HCT116 (cell line): ENCODE measurements at regions not wholly inside any gene's neighbourhood (a gene's known extent, or its start where the extent isn't known, plus 50 kb on each side); places are given as distances from the start of the nearest gene placed in this dataset.

Experiments used
- ATAC-seq: fragments of 200-7000 bp; cut with Tn5 transposase; 2 replicates; pipeline ENCODE4 v1.9.1; 2020; ENCODE audit warnings: mild to moderate bottlenecking, moderate library complexity
- BruUV-seq: library from RNA; stranded (reverse); fragments of 400-500 nt; replicated peaks from 2 replicates; lab custom pipeline; 2021; lab: Mats Ljungman, UMichigan
- CTCF ChIA-PET: fragments of 300-600 bp; sonication (Branson Sonifier 250); formaldehyde crosslinking; loops from one replicate; lab custom pipeline; 2021; ENCODE audit warnings: antibody characterized with exemption; lab: Charles Lee
- POLR2A ChIA-PET: fragments of 300-600, 350-600 bp; sonication (Branson Sonifier 250); formaldehyde crosslinking; loops from one replicate; lab custom pipeline; 2021; ENCODE audit warnings: antibody characterized with exemption; lab: Charles Lee
- RAD21 ChIA-PET, 2 experiments: fragments of 300-600 bp; sonication (Branson Sonifier 250); formaldehyde crosslinking; loops; one replicate each; lab custom pipeline; 2023; ENCODE audit warnings: low total read pairs in 2 of 2; ENCODE audit not compliant: uncharacterized antibody in 2 of 2, unreplicated experiment in 2 of 2, low non-redundant PET in 1 of 2; lab: Charles Lee
- DNase-seq: peaks from one replicate; pipeline ENCODE4 v3.0.0-alpha.2; 2010; ENCODE audit warnings: low read depth, low spot score
- H2AFZ ChIP-seq: fragments of 200-600 bp; shearing (Covaris generic), sonication (generic); 2 replicates; pipeline ENCODE4 v1.6.1; 2017; ENCODE audit warnings: low read depth, mixed run types, mixed read lengths, antibody characterized with exemption, low read length; ENCODE audit not compliant: poor library complexity, severe bottlenecking
- H3K27ac ChIP-seq: 2 replicates; pipeline ENCODE4 v1.5.1; 2012; ENCODE audit warnings: low read depth, low read length
- H3K27me3 ChIP-seq: fragments of 200-600 bp; sonication (generic); 2 replicates; pipeline ENCODE4 v1.6.1; 2016; ENCODE audit warnings: mixed run types, low read length, mixed read lengths; ENCODE audit not compliant: insufficient read depth
- H3K36me3 ChIP-seq, 2 experiments: fragments of 200-500 bp in 1 of 2; fragments of 200-600 bp in 1 of 2; sonication (Bioruptor generic) in 1 of 2; sonication (generic) in 1 of 2; 2 replicates each; pipeline versions ENCODE4 v1.5.1 to v1.6.1; 2014 to 2016; ENCODE audit warnings: low read length in 2 of 2, inconsistent platforms in 1 of 2, mixed read lengths in 1 of 2, mixed run types in 1 of 2; ENCODE audit not compliant: insufficient read depth in 2 of 2, control insufficient read depth in 1 of 2
- H3K4me1 ChIP-seq, 2 experiments: fragments of 200-600 bp in 1 of 2; sonication (generic) in 1 of 2; 2 replicates each; pipeline versions ENCODE4 v1.5.1 to v1.6.1; 2012 to 2017; ENCODE audit warnings: low read length in 2 of 2, inconsistent platforms in 1 of 2, mild to moderate bottlenecking in 1 of 2, mixed read lengths in 1 of 2, mixed run types in 1 of 2, moderate library complexity in 1 of 2; ENCODE audit not compliant: insufficient read depth in 2 of 2, control insufficient read depth in 1 of 2
- H3K4me2 ChIP-seq: fragments of 200-600 bp; sonication (generic); 2 replicates; pipeline ENCODE4 v1.6.1; 2017; ENCODE audit warnings: mixed run types, low read length, mixed read lengths
- H3K4me3 ChIP-seq, 2 experiments: fragments of 200-600 bp in 1 of 2; sonication (generic) in 1 of 2; replicated peaks in 1 of 2; 2 replicates each; pipeline ENCODE4 v1.5.1; 2011 to 2016; ENCODE audit warnings: low read length in 2 of 2, control low read depth in 1 of 2, low read depth in 1 of 2, mild to moderate bottlenecking in 1 of 2, mixed read lengths in 1 of 2, mixed run types in 1 of 2
- H3K79me2 ChIP-seq: fragments of 200-600 bp; sonication (generic); 2 replicates; pipeline ENCODE4 v1.6.1; 2017; ENCODE audit warnings: mild to moderate bottlenecking, mixed run types, low read length, moderate library complexity, mixed read lengths; ENCODE audit not compliant: insufficient read depth
- H3K9ac ChIP-seq: fragments of 200-600 bp; sonication (generic); 2 replicates; pipeline ENCODE4 v1.6.1; 2016; ENCODE audit warnings: low read length, mixed read lengths
- H3K9me2 ChIP-seq: fragments of 200-600 bp; sonication (generic), shearing (Covaris generic); 2 replicates; pipeline ENCODE4 v1.6.1; 2017; ENCODE audit warnings: mixed run types, mild to moderate bottlenecking, moderate library complexity; ENCODE audit not compliant: insufficient read depth
- H3K9me3 ChIP-seq, 2 experiments: fragments of 200-500 bp in 1 of 2; fragments of 200-600 bp in 1 of 2; sonication (Bioruptor generic) in 1 of 2; sonication (generic) in 1 of 2; 2 replicates each; pipeline ENCODE4 v1.6.1; 2014 to 2017; ENCODE audit warnings: low read length in 2 of 2, mixed read lengths in 2 of 2, inconsistent platforms in 1 of 2, low read depth in 1 of 2, mild to moderate bottlenecking in 1 of 2, mixed run types in 1 of 2, moderate library complexity in 1 of 2; ENCODE audit not compliant: control insufficient read depth in 1 of 2, insufficient read depth in 1 of 2
- H4K20me1 ChIP-seq: fragments of 200-600 bp; sonication (generic), shearing (Covaris generic); 2 replicates; pipeline ENCODE4 v1.6.1; 2017; ENCODE audit warnings: mixed run types, mild to moderate bottlenecking, moderate library complexity; ENCODE audit not compliant: insufficient read depth
- CEBPB ChIP-seq: IDR thresholded peaks from 2 replicates; pipeline ENCODE4 v1.6.1; 2012; ENCODE audit warnings: low read depth
- EGR1 ChIP-seq: IDR thresholded peaks from 2 replicates; pipeline ENCODE4 v1.6.1; 2012; ENCODE audit warnings: low read depth
- EZH2 ChIP-seq: fragments of 200-600 bp; sonication (generic); IDR thresholded peaks from 2 replicates; pipeline ENCODE4 v1.6.1; 2017; ENCODE audit warnings: antibody characterized with exemption, mixed run types
- EZH2phosphoT487 ChIP-seq: fragments of 200-600 bp; IDR thresholded peaks from 2 replicates; pipeline ENCODE4 v1.6.1; 2018; ENCODE audit warnings: antibody characterized with exemption, borderline replicate concordance
- FOSL1 ChIP-seq: IDR thresholded peaks from 2 replicates; pipeline ENCODE4 v1.6.1; 2012; ENCODE audit warnings: low read depth
- JUND ChIP-seq: IDR thresholded peaks from 2 replicates; pipeline ENCODE4 v1.6.1; 2012
- POLR2A ChIP-seq: IDR thresholded peaks from 2 replicates; pipeline ENCODE4 v1.7.0; 2011; ENCODE audit warnings: borderline replicate concordance; ENCODE audit not compliant: insufficient read depth, insufficient read length; ENCODE audit errors: extremely low read depth
- POLR2AphosphoS5 ChIP-seq: IDR thresholded peaks from 2 replicates; pipeline ENCODE4 v1.6.1; 2011; ENCODE audit warnings: mild to moderate bottlenecking, low read depth, low read length, moderate library complexity
- RAD21 ChIP-seq: IDR thresholded peaks from 2 replicates; pipeline ENCODE4 v1.6.1; 2012; ENCODE audit warnings: low read depth, mild to moderate bottlenecking
- SIN3A ChIP-seq: IDR thresholded peaks from 2 replicates; pipeline ENCODE4 v1.6.1; 2012; ENCODE audit warnings: low read depth
- SRF ChIP-seq: IDR thresholded peaks from 2 replicates; pipeline ENCODE4 v1.6.1; 2012; ENCODE audit warnings: low read depth
- TCF7L2 ChIP-seq: IDR thresholded peaks from 2 replicates; pipeline ENCODE4 v1.7.0; 2011; ENCODE audit warnings: borderline replicate concordance, inconsistent platforms; ENCODE audit not compliant: insufficient read depth, insufficient read length; ENCODE audit errors: extremely low read depth
- YY1 ChIP-seq: IDR thresholded peaks from 2 replicates; pipeline ENCODE4 v1.6.1; 2011; ENCODE audit warnings: low read length, low read depth, moderate library complexity, mild to moderate bottlenecking; ENCODE audit not compliant: insufficient replicate concordance; ENCODE audit errors: extremely low read depth
- ZFX ChIP-seq: fragments of 450-650 bp; IDR thresholded peaks from 2 replicates; pipeline ENCODE4 v1.6.1; 2017
- ZNF274 ChIP-seq: fragments of 200-500 bp; sonication (Bioruptor generic); IDR thresholded peaks from 2 replicates; pipeline ENCODE4 v1.6.1; 2014; ENCODE audit warnings: mild to moderate bottlenecking, low read depth, low read length, inconsistent platforms
- intact Hi-C: fragments of 100-400 bp; cut with micrococcal nuclease; formaldehyde crosslinking; loops from 2 replicates; pipeline ENCODE4 v1.10.0; 2022
- TF ChIP-seq, protein P1 (sequence below), 3 experiments: fragments of 200-600 bp in 1 of 3; sonication (generic) in 1 of 3; IDR thresholded peaks in 2 of 3; conservative IDR thresholded peaks in 1 of 3; 2 replicates each; pipeline ENCODE4 v1.5.1; 2012 to 2017; ENCODE audit warnings: low read depth in 2 of 3, low read length in 2 of 3, antibody characterized with exemption in 1 of 3, borderline replicate concordance in 1 of 3, control low read depth in 1 of 3, mild to moderate bottlenecking in 1 of 3, mixed read lengths in 1 of 3, mixed run types in 1 of 3, moderate library complexity in 1 of 3; ENCODE audit not compliant: insufficient read depth in 1 of 3
- TF ChIP-seq, protein P2 (sequence below): IDR thresholded peaks from 2 replicates; pipeline ENCODE4 v1.6.1; 2012; ENCODE audit warnings: low read depth
- TF ChIP-seq, protein P3 (sequence below): IDR thresholded peaks from 2 replicates; pipeline ENCODE4 v1.6.1; 2012

DNA sequence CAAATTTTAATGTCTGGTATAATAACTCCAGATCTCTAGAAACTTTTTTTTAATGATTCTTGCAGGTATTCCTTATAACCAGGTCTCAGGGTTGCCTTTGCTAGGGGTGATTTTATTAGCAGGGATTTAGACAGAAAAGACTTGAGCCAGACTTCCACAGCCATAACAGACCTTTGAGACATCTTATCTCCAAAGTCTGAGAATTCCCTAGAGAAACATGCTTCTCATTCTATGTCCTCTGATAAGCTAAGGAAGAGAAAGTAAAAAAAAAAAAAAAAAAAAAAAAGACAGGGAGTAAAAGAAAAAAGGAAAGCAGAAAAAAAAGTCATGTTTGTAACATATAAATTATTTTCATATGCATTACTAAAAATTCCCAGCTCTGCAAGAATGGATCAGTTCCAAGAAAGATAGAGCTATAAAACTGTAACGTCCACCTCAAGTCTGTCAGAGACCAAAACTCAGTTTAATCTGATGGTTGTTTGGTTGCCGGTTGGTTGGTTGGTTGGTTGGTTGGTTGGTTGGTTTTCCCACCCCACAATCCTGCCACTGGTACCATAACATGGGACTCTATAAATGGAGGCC is 153.8 kb downstream of the COL6A3 start:
- POLR2A ChIA-PET = no interaction called here
- intact Hi-C loops = no loop called here
- Histone ChIP-seq H3K4me1 (no peaks in the 10 kb centered on the region), H3K36me3 (no peaks in the 10 kb centered on the region), H3K4me2 (no peak overlapping the region), H3K27me3 (no peaks in the 10 kb centered on the region), H4K20me1 (no peaks in the 10 kb centered on the region), H3K9me3 (no peaks in the 10 kb centered on the region), H3K4me3 (no peak overlapping the region), H3K27ac (no peak overlapping the region), H3K9ac (no peak overlapping the region)
- no peak for DNase-seq
- RAD21 ChIA-PET = no interaction called here
- ATAC-seq = no peak
- CTCF ChIA-PET = no interaction called here
- BruUV-seq = no TSS peak
- TF ChIP-seq TCF7L2 (no peak), EGR1 (no peak), ZFX (no peak), EZH2phosphoT487 (no peak), CEBPB (no peak), JUND (no peak), FOSL1 (no peak), YY1 (no peak), SIN3A (no peak), POLR2A (no peak), SRF (no peak), POLR2AphosphoS5 (no peak), RAD21 (no peak), EZH2 (no peak), ZNF274 (no peak)
- TF ChIP-seq, protein P1, sequence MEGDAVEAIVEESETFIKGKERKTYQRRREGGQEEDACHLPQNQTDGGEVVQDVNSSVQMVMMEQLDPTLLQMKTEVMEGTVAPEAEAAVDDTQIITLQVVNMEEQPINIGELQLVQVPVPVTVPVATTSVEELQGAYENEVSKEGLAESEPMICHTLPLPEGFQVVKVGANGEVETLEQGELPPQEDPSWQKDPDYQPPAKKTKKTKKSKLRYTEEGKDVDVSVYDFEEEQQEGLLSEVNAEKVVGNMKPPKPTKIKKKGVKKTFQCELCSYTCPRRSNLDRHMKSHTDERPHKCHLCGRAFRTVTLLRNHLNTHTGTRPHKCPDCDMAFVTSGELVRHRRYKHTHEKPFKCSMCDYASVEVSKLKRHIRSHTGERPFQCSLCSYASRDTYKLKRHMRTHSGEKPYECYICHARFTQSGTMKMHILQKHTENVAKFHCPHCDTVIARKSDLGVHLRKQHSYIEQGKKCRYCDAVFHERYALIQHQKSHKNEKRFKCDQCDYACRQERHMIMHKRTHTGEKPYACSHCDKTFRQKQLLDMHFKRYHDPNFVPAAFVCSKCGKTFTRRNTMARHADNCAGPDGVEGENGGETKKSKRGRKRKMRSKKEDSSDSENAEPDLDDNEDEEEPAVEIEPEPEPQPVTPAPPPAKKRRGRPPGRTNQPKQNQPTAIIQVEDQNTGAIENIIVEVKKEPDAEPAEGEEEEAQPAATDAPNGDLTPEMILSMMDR (IDR thresholded peaks at IDR 0.05 in 2 of 3, conservative IDR thresholded peaks at IDR 0.05 in 1 of 3; ENCODE audit: borderline replicate concordance in 1 of 3, insufficient read depth in 1 of 3, low read depth in 2 of 3, low read length in 2 of 3) = no peak
- TF ChIP-seq, protein P2, sequence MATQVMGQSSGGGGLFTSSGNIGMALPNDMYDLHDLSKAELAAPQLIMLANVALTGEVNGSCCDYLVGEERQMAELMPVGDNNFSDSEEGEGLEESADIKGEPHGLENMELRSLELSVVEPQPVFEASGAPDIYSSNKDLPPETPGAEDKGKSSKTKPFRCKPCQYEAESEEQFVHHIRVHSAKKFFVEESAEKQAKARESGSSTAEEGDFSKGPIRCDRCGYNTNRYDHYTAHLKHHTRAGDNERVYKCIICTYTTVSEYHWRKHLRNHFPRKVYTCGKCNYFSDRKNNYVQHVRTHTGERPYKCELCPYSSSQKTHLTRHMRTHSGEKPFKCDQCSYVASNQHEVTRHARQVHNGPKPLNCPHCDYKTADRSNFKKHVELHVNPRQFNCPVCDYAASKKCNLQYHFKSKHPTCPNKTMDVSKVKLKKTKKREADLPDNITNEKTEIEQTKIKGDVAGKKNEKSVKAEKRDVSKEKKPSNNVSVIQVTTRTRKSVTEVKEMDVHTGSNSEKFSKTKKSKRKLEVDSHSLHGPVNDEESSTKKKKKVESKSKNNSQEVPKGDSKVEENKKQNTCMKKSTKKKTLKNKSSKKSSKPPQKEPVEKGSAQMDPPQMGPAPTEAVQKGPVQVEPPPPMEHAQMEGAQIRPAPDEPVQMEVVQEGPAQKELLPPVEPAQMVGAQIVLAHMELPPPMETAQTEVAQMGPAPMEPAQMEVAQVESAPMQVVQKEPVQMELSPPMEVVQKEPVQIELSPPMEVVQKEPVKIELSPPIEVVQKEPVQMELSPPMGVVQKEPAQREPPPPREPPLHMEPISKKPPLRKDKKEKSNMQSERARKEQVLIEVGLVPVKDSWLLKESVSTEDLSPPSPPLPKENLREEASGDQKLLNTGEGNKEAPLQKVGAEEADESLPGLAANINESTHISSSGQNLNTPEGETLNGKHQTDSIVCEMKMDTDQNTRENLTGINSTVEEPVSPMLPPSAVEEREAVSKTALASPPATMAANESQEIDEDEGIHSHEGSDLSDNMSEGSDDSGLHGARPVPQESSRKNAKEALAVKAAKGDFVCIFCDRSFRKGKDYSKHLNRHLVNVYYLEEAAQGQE = no peak
- TF ChIP-seq, protein P3, sequence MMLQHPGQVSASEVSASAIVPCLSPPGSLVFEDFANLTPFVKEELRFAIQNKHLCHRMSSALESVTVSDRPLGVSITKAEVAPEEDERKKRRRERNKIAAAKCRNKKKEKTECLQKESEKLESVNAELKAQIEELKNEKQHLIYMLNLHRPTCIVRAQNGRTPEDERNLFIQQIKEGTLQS = no peak
- TF ChIP-seq, all 23 proteins: peak for 0
- Histone ChIP-seq H2AFZ (no peak overlapping the region), H3K9me2 (no peaks in the 10 kb centered on the region), H3K79me2 (no peaks in the 10 kb centered on the region)
